Gastroesophageal sphincter (tissue), 3 donors: ENCODE measurements at regions not wholly inside any gene's neighbourhood (a gene's known extent, or its start where the extent isn't known, plus 50 kb on each side); places are given as distances from the start of the nearest gene placed in this dataset.

Source experiments
- EP300 ChIP-seq: sonication (generic); formaldehyde crosslinking; IDR thresholded peaks from one replicate; pipeline ENCODE4 v1.6.1; 2017; ENCODE audit warnings: antibody characterized with exemption, mild to moderate bottlenecking
- POLR2A ChIP-seq, 2 donors: fragments of 450-650 bp; IDR thresholded peaks; one replicate each; pipeline ENCODE4 v1.6.1; 2017; ENCODE audit warnings: antibody characterized with exemption in 2 of 2, mild to moderate bottlenecking in 2 of 2, moderate library complexity in 1 of 2
- POLR2AphosphoS5 ChIP-seq: sonication (generic); formaldehyde crosslinking; IDR thresholded peaks from one replicate; pipeline ENCODE4 v1.6.1; 2017; ENCODE audit warnings: antibody characterized with exemption
- TF ChIP-seq, protein P1 (sequence below), 4 experiments: fragments of 200-600 bp in 2 of 4; fragments of 450-650 bp in 2 of 4; sonication (generic) in 1 of 4; IDR thresholded peaks; one replicate each; pipeline ENCODE4 v1.5.1; 2017 to 2019; ENCODE audit warnings: antibody characterized with exemption in 4 of 4, mild to moderate bottlenecking in 2 of 4, moderate library complexity in 2 of 4

DNA sequence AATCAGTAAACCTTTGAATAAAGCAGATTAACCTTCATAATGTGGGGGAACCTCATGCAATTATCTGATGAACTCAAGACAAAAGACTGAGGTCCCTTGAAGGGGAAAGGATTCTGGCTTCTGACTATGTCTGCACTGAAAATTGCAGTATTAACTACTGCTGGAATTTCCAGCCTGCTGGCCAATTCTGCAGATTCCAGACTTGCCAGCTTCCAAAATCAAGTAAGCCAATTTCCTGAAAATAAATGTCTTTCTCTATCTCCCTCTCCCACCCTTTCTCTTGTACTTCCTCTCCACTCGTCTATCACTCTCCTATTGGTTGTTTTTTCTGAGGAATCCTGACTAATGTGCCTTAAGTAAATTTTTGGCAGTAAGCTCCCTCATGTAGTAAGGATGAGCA lies 1479.9 kb upstream of the PRR20A start:
- TF ChIP-seq EP300 (no peak), POLR2A (IDR thresholded peaks at IDR 0.05) (no peak), POLR2AphosphoS5 (no peak)
- TF ChIP-seq, protein P1, sequence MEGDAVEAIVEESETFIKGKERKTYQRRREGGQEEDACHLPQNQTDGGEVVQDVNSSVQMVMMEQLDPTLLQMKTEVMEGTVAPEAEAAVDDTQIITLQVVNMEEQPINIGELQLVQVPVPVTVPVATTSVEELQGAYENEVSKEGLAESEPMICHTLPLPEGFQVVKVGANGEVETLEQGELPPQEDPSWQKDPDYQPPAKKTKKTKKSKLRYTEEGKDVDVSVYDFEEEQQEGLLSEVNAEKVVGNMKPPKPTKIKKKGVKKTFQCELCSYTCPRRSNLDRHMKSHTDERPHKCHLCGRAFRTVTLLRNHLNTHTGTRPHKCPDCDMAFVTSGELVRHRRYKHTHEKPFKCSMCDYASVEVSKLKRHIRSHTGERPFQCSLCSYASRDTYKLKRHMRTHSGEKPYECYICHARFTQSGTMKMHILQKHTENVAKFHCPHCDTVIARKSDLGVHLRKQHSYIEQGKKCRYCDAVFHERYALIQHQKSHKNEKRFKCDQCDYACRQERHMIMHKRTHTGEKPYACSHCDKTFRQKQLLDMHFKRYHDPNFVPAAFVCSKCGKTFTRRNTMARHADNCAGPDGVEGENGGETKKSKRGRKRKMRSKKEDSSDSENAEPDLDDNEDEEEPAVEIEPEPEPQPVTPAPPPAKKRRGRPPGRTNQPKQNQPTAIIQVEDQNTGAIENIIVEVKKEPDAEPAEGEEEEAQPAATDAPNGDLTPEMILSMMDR (IDR thresholded peaks at IDR 0.05) = no peak
